ENCODE measurements at regions not wholly inside any gene's neighbourhood (a gene's known extent, or its start where the extent isn't known, plus 50 kb on each side); places are given as distances from the start of the nearest gene placed in this dataset.

GRCh38 chr10:76764177-76764576 lies 873.4 kb downstream of the KCNMA1 start:
- TF ChIP-seq CTCF (IDR thresholded peaks at IDR 0.05) = no peak
- no peak for TF ChIP-seq POLR2A (IDR thresholded peaks at IDR 0.05)

All from thyroid gland (tissue), 4 donors.